SK-N-DZ (cell line): ENCODE measurements at regions not wholly inside any gene's neighbourhood (a gene's known extent, or its start where the extent isn't known, plus 50 kb on each side); places are given as distances from the start of the nearest gene placed in this dataset.

Experiments used
- DNase-seq: peaks from one replicate; pipeline ENCODE4 v3.0.0-alpha.2; 2015; ENCODE audit warnings: low spot score

GRCh38 chr11:92276773-92277172 lies 52.2 kb downstream of the FAT3 start:
- DNase-seq, result no peak

- DNase-seq, result no peak
Measured at GRCh38 chr11:92277871-92278270, 53.3 kb downstream of the FAT3 start.

- DNase-seq, result no peak
Measured at GRCh38 chr11:92278791-92279433, 54.3 kb downstream of the FAT3 start.

GRCh38 chr11:92284107-92284506 lies 59.5 kb downstream of the FAT3 start:
- no peak for DNase-seq

GRCh38 chr11:92284558-92284957 lies 59.9 kb downstream of the FAT3 start:
- DNase-seq, result no peak

GRCh38 chr11:92285776-92286175 lies 61.2 kb downstream of the FAT3 start:
- DNase-seq, result no peak

- DNase-seq, result no peak
Measured at GRCh38 chr11:92286709-92287108, 62.1 kb downstream of the FAT3 start.

- DNase-seq, result no peak
Measured at GRCh38 chr11:92295175-92296137, 70.8 kb downstream of the FAT3 start.

GRCh38 chr11:92296138-92296515 lies 71.5 kb downstream of the FAT3 start:
- no peak for DNase-seq

- DNase-seq, result peak; percentile 76
Measured at GRCh38 chr11:92297567-92298553, 73.2 kb downstream of the FAT3 start.

- peak; percentile 17 for DNase-seq
Measured at GRCh38 chr11:92300876-92301275, 76.3 kb downstream of the FAT3 start.

GRCh38 chr11:92302770-92303169 lies 78.2 kb downstream of the FAT3 start:
- DNase-seq, result no peak

- DNase-seq, result no peak
Measured at GRCh38 chr11:92304271-92304670, 79.7 kb downstream of the FAT3 start.

- no peak for DNase-seq
Measured at GRCh38 chr11:92306966-92307510, 82.4 kb downstream of the FAT3 start.

GRCh38 chr11:92308366-92308765 lies 83.7 kb downstream of the FAT3 start:
- no peak for DNase-seq

- DNase-seq, result no peak
Measured at GRCh38 chr11:92311616-92312449, 87.2 kb downstream of the FAT3 start.

- no peak for DNase-seq
Measured at GRCh38 chr11:92313784-92314183, 89.2 kb downstream of the FAT3 start.

GRCh38 chr11:92314499-92314898 lies 89.9 kb downstream of the FAT3 start:
- no peak for DNase-seq

GRCh38 chr11:92316106-92316809 lies 91.6 kb downstream of the FAT3 start:
- no peak for DNase-seq

GRCh38 chr11:92317222-92317621 lies 92.6 kb downstream of the FAT3 start:
- DNase-seq, result no peak
